ENCODE measurements at regions not wholly inside any gene's neighbourhood (a gene's known extent, or its start where the extent isn't known, plus 50 kb on each side); places are given as distances from the start of the nearest gene placed in this dataset.

DNA sequence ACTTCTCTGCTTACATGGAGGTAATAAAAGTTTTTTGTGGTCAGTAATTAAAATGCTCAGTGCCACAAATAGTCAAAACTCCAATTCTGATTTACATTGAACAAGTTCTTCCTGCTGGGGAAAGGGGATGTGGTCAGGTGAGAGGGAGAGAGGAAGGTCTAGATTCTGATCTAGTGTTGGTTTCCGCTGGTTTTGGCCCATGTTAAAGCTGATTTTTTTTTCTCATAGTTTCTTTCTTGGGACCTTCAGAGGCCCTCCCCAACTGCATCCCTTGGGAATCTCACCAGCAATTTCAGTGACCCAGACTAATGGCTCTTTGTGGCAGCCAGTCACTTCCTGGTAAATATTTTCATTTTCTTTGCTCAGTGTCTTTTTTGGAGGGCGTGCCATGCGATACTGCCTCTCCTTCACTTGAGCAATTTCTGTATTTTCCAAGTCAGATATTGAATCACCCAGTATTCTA is 332.7 kb downstream of the RAPGEF2 start:
- H3K4me1 ChIP-seq, result no peaks in the 10 kb centered on the region
- ATAC-seq (no peak), DNase-seq (no peak)
- H3K27ac ChIP-seq, result no peak overlapping the region
- H3K4me3 ChIP-seq, result no peak overlapping the region
- intact Hi-C loops (cut with DNase I), result no loop called here
- no peaks in the 10 kb centered on the region for H3K27me3 ChIP-seq (ENCODE audit: insufficient read depth in 3 of 3, low read length in 2 of 3)
- peaks cover 4% of the 10 kb centered on the region for H3K9me3 ChIP-seq
- H3K36me3 ChIP-seq (ENCODE audit: insufficient read depth in 1 of 2, low read depth in 1 of 2), result no peaks in the 10 kb centered on the region
- WGBS, 3 donors, result 77 to 85% (median 78%) methylated on average over 3 of the region's 3 CpGs
- TF ChIP-seq, protein P1, sequence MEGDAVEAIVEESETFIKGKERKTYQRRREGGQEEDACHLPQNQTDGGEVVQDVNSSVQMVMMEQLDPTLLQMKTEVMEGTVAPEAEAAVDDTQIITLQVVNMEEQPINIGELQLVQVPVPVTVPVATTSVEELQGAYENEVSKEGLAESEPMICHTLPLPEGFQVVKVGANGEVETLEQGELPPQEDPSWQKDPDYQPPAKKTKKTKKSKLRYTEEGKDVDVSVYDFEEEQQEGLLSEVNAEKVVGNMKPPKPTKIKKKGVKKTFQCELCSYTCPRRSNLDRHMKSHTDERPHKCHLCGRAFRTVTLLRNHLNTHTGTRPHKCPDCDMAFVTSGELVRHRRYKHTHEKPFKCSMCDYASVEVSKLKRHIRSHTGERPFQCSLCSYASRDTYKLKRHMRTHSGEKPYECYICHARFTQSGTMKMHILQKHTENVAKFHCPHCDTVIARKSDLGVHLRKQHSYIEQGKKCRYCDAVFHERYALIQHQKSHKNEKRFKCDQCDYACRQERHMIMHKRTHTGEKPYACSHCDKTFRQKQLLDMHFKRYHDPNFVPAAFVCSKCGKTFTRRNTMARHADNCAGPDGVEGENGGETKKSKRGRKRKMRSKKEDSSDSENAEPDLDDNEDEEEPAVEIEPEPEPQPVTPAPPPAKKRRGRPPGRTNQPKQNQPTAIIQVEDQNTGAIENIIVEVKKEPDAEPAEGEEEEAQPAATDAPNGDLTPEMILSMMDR (IDR thresholded peaks at IDR 0.05), result no peak

DNA sequence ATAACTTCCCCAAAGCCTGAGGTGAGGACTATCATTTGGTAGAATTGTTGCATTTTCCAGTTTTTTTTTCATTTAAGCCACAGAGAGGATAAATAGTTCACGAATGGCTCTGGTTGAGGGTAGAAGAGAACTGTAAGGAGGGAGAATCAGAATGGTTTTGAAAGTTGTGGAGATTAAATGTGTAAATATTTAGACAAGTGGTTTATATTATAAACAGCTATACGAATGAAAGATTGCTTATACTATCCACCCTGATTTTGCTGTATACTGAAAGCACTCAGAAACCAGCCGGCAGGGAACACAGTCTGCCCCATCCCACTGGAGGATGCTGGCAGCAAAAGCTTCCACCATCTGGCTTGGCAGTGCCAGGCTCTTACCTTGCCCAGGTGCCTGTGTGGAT is 341.1 kb downstream of the RAPGEF2 start:
- Histone ChIP-seq H3K4me1 (no peaks in the 10 kb centered on the region), H3K27me3 (ENCODE audit: insufficient read depth in 3 of 3, low read length in 2 of 3) (no peaks in the 10 kb centered on the region), H3K4me3 (no peak overlapping the region), H3K9me3 (no peaks in the 10 kb centered on the region), H3K36me3 (ENCODE audit: insufficient read depth in 1 of 2, low read depth in 1 of 2) (no peaks in the 10 kb centered on the region), H3K27ac (no peak overlapping the region)
- WGBS, 3 donors, result 88 to 93% (median 89%) methylated on average over 3 of the region's 3 CpGs
- DNase-seq (no peak), ATAC-seq (no peak)
- intact Hi-C loops (cut with DNase I), result loop anchor here (10.0 kb wide), 2 partner anchors 589 to 719 kb away; partner anchors contain the start of gene PPID (in 1 of the 2)
- TF ChIP-seq, protein P1 (IDR thresholded peaks at IDR 0.05), result no peak

DNA sequence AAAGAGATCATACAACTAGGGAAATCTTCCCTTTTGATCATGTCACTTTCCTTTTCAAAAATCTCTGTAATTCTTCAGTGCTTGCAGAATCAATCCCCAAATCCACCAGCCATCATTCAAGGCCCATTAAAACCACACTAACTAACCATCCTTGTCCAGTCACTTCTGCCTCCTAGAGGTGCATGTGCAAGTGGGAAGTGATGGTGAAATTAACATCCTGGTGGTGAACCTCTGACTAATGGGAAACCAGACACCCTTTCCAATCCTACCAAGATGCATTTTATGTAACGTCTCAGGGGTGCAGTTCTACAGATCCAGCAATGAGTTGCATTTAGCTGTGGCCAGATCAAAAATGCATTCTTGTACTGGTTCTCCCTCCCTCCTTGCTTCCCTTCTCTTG is 341.8 kb downstream of the RAPGEF2 start:
- 30 to 74% (median 40%) methylated on average over 1 of the region's 1 CpG for WGBS, 3 donors
- no peaks in the 10 kb centered on the region for H3K36me3 ChIP-seq (ENCODE audit: insufficient read depth in 1 of 2, low read depth in 1 of 2)
- intact Hi-C loops (cut with DNase I), result loop anchor here (5.0 to 10.0 kb wide), 3 partner anchors 587 to 720 kb away; partner anchors contain the start of gene PPID (in 1 of the 2)
- no peak overlapping the region for H3K4me3 ChIP-seq
- no peaks in the 10 kb centered on the region for H3K9me3 ChIP-seq
- no peaks in the 10 kb centered on the region for H3K27me3 ChIP-seq (ENCODE audit: insufficient read depth in 3 of 3, low read length in 2 of 3)
- TF ChIP-seq, protein P1 (IDR thresholded peaks at IDR 0.05), result no peak
- ATAC-seq (no peak), DNase-seq (no peak)
- H3K27ac ChIP-seq, result no peak overlapping the region
- no peaks in the 10 kb centered on the region for H3K4me1 ChIP-seq

DNA sequence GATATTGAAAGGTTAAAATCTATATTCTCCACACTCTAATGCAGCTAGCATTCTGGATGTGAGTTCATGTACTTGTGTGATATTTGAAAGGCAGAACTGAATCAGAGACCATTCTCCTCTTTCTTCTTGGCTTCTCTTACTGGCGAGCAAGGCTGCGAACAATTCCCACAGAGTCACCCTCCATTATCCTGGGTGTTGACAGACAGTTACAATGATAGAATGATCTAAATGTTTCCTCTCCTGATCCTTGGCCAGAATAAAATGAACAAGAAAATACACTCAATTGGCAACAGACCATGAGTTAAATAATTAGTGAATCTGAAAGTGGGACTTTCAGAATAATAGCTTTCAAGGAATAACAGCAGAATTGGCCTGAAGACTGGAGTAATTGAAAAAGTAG is 342.8 kb downstream of the RAPGEF2 start:
- Histone ChIP-seq H3K9me3 (no peaks in the 10 kb centered on the region), H3K36me3 (ENCODE audit: insufficient read depth in 1 of 2, low read depth in 1 of 2) (no peaks in the 10 kb centered on the region), H3K4me1 (no peaks in the 10 kb centered on the region), H3K4me3 (no peak overlapping the region), H3K27me3 (ENCODE audit: insufficient read depth in 3 of 3, low read length in 2 of 3) (no peaks in the 10 kb centered on the region), H3K27ac (no peak overlapping the region)
- intact Hi-C loops (cut with DNase I), result loop anchor here (5.0 to 10.0 kb wide), 3 partner anchors 588 to 721 kb away; partner anchors contain the start of gene PPID (in 1 of the 2)
- DNase-seq (no peak), ATAC-seq (peak in 3 of 4 donors; percentile 51 to 63 (median 63))
- 31 to 48% (median 32%) methylated on average over 2 of the region's 2 CpGs for WGBS, 3 donors
- TF ChIP-seq, protein P1 (IDR thresholded peaks at IDR 0.05), result no peak
